GM20000 (cell line): ENCODE measurements at regions not wholly inside any gene's neighbourhood (a gene's known extent, or its start where the extent isn't known, plus 50 kb on each side); places are given as distances from the start of the nearest gene placed in this dataset.

Source experiments
- DNase-seq: peaks from one replicate; pipeline ENCODE4 v3.0.0; 2012; ENCODE audit warnings: low spot score
- CTCF ChIP-seq: IDR thresholded peaks from 2 replicates; pipeline ENCODE4 v1.5.1; 2012; ENCODE audit warnings: mild to moderate bottlenecking, control low read depth; ENCODE audit errors: extremely low read depth, missing control alignments

- no peak for DNase-seq
- no peak for TF ChIP-seq CTCF
These were observed 1576.0 kb downstream of the RPA4 start for GRCh38 chrX:98459669-98460068.

GRCh38 chrX:98480606-98481005 lies 1596.9 kb downstream of the RPA4 start:
- TF ChIP-seq CTCF = no peak
- no peak for DNase-seq

- no peak for DNase-seq
- no peak for TF ChIP-seq CTCF
These were observed 1597.9 kb downstream of the RPA4 start for GRCh38 chrX:98481636-98482035.

GRCh38 chrX:98490670-98491069 lies 1607.0 kb downstream of the RPA4 start:
- no peak for TF ChIP-seq CTCF
- DNase-seq = no peak

GRCh38 chrX:98501426-98501825 lies 1617.7 kb downstream of the RPA4 start:
- no peak for DNase-seq
- no peak for TF ChIP-seq CTCF

GRCh38 chrX:98506907-98507306 lies 1623.2 kb downstream of the RPA4 start:
- no peak for DNase-seq
- TF ChIP-seq CTCF = no peak

- no peak for DNase-seq
- no peak for TF ChIP-seq CTCF
These were observed 1630.3 kb downstream of the RPA4 start for GRCh38 chrX:98514032-98514431.
